IMR-90 (cell line): ENCODE measurements at regions not wholly inside any gene's neighbourhood (a gene's known extent, or its start where the extent isn't known, plus 50 kb on each side); places are given as distances from the start of the nearest gene placed in this dataset.

ENCODE experiments used
- ATAC-seq: fragments of 200-7000 bp; cut with Tn5 transposase; 2 replicates; pipeline ENCODE4 v1.9.1; 2020; ENCODE audit warnings: low read depth, mild to moderate bottlenecking, moderate library complexity
- BruUV-seq: library from RNA; stranded (reverse); fragments of 400-500 nt; replicated peaks from 2 replicates; lab custom pipeline; 2021; lab: Mats Ljungman, UMichigan
- CTCF ChIA-PET: fragments of 300-600 bp; formaldehyde crosslinking; extraction: SDS; loops from one replicate; lab custom pipeline; 2021; ENCODE audit warnings: antibody characterized with exemption; lab: Yijun Ruan, JAX
- POLR2A ChIA-PET: fragments of 300-600 bp; sonication (Branson Sonifier 250); formaldehyde crosslinking; loops from one replicate; lab custom pipeline; 2022; ENCODE audit warnings: antibody characterized with exemption; ENCODE audit not compliant: unreplicated experiment; lab: Charles Lee
- DNase-seq: peaks from one replicate; pipeline ENCODE4 v3.0.0; 2013
- H2AFZ ChIP-seq: replicated peaks from 2 replicates; pipeline ENCODE3; 2013; ENCODE audit warnings: low read length, mild to moderate bottlenecking; ENCODE audit not compliant: poor library complexity
- H2AK5ac ChIP-seq: 2 replicates; pipeline ENCODE4 v1.6.1; 2013; ENCODE audit warnings: low read depth, low read length, inconsistent platforms
- H2AK9ac ChIP-seq: replicated peaks from 2 replicates; pipeline ENCODE3; 2013; ENCODE audit warnings: mild to moderate bottlenecking, low read depth, low read length, moderate library complexity; ENCODE audit not compliant: poor library complexity
- H2BK120ac ChIP-seq: 2 replicates; pipeline ENCODE4 v1.6.1; 2013; ENCODE audit warnings: low read depth, low read length, inconsistent platforms
- H2BK15ac ChIP-seq: 3 replicates; pipeline ENCODE4 v1.6.1; 2013; ENCODE audit warnings: low read depth, low read length, inconsistent platforms
- H2BK20ac ChIP-seq: 2 replicates; pipeline ENCODE4 v1.6.1; 2013; ENCODE audit warnings: low read depth, mild to moderate bottlenecking, inconsistent platforms, low read length, moderate library complexity
- H2BK5ac ChIP-seq: 2 replicates; pipeline ENCODE4 v1.6.1; 2013; ENCODE audit warnings: mild to moderate bottlenecking, low read depth, low read length, inconsistent platforms; ENCODE audit not compliant: poor library complexity, severe bottlenecking
- H3K14ac ChIP-seq: replicated peaks from 2 replicates; pipeline ENCODE4 v1.6.1; 2013; ENCODE audit warnings: low read depth, low read length, inconsistent platforms
- H3K18ac ChIP-seq: 2 replicates; pipeline ENCODE4 v1.6.1; 2013; ENCODE audit warnings: low read depth, low read length, control low read depth
- H3K23ac ChIP-seq: 2 replicates; pipeline ENCODE4 v1.6.1; 2013; ENCODE audit warnings: low read depth, low read length, inconsistent platforms
- H3K27ac ChIP-seq: 2 replicates; pipeline ENCODE4 v1.5.1; 2013; ENCODE audit warnings: mild to moderate bottlenecking, control low read depth, low read length; ENCODE audit not compliant: insufficient read depth
- H3K27me3 ChIP-seq: 2 replicates; pipeline ENCODE4 v1.6.1; 2013; ENCODE audit warnings: low read length; ENCODE audit not compliant: control insufficient read depth, insufficient read depth
- H3K36me3 ChIP-seq: 2 replicates; pipeline ENCODE4 v1.6.1; 2013; ENCODE audit warnings: low read length, mixed read lengths; ENCODE audit not compliant: control insufficient read depth, insufficient read depth
- H3K4ac ChIP-seq: 2 replicates; pipeline ENCODE4 v1.6.1; 2013; ENCODE audit warnings: low read depth, low read length, inconsistent platforms
- H3K4me1 ChIP-seq: 2 replicates; pipeline ENCODE4 v1.6.1; 2013; ENCODE audit warnings: low read length, mixed read lengths; ENCODE audit not compliant: control insufficient read depth, insufficient read depth
- H3K4me2 ChIP-seq: 2 replicates; pipeline ENCODE4 v1.6.1; 2013; ENCODE audit warnings: low read depth, mild to moderate bottlenecking, control low read depth, low read length, moderate library complexity
- H3K4me3 ChIP-seq: 2 replicates; pipeline ENCODE4 v1.5.1; 2013; ENCODE audit warnings: low read depth, mild to moderate bottlenecking, control low read depth, low read length, moderate library complexity; ENCODE audit not compliant: insufficient read depth
- H3K56ac ChIP-seq: 2 replicates; pipeline ENCODE4 v1.6.1; 2013; ENCODE audit warnings: low read length, inconsistent platforms; ENCODE audit not compliant: insufficient read depth; ENCODE audit errors: extremely low read depth
- H3K79me1 ChIP-seq, 2 experiments: 2 replicates each; pipeline ENCODE4 v1.6.1; 2013; ENCODE audit warnings: low read length in 2 of 2, inconsistent platforms in 1 of 2, low read depth in 1 of 2
- H3K9ac ChIP-seq: 2 replicates; pipeline ENCODE4 v1.6.1; 2013; ENCODE audit warnings: low read depth, low read length, control low read depth
- H3K9me1 ChIP-seq: 2 replicates; pipeline ENCODE4 v1.6.1; 2013; ENCODE audit warnings: low read length, inconsistent platforms; ENCODE audit not compliant: insufficient read depth
- H3K9me3 ChIP-seq: 2 replicates; pipeline ENCODE4 v1.6.1; 2013; ENCODE audit warnings: low read length; ENCODE audit not compliant: control insufficient read depth, insufficient read depth
- H4K20me1 ChIP-seq: 2 replicates; pipeline ENCODE4 v1.6.1; 2013; ENCODE audit warnings: low read length, inconsistent platforms; ENCODE audit not compliant: insufficient read depth
- H4K5ac ChIP-seq: 2 replicates; pipeline ENCODE4 v1.6.1; 2013; ENCODE audit warnings: mild to moderate bottlenecking, low read depth, low read length, control low read depth
- H4K8ac ChIP-seq, 2 experiments: 2 replicates each; pipeline ENCODE4 v1.6.1; 2013; ENCODE audit warnings: low read depth in 2 of 2, low read length in 2 of 2, control low read depth in 1 of 2, inconsistent platforms in 1 of 2
- H4K91ac ChIP-seq: 2 replicates; pipeline ENCODE4 v1.6.1; 2013; ENCODE audit warnings: low read depth, low read length, inconsistent platforms; ENCODE audit not compliant: insufficient read depth
- BHLHE40 ChIP-seq: fragments of 150-350 bp; IDR thresholded peaks from 2 replicates; pipeline ENCODE4 v1.6.1; 2016; ENCODE audit warnings: mild to moderate bottlenecking, low read depth, low read length
- CTCF ChIP-seq: conservative IDR thresholded peaks from 2 replicates; pipeline ENCODE4 v1.5.1; 2012; ENCODE audit warnings: mild to moderate bottlenecking, low read depth, low read length, improper control_type of control experiment
- ELK1 ChIP-seq: fragments of 150-350 bp; IDR thresholded peaks from 2 replicates; pipeline ENCODE4 v1.6.1; 2016; ENCODE audit warnings: low read depth, mild to moderate bottlenecking, low read length, moderate library complexity, borderline replicate concordance
- MAFK ChIP-seq: IDR thresholded peaks from 2 replicates; pipeline ENCODE4 v1.6.1; 2012; ENCODE audit warnings: low read depth, low read length, improper control_type of control experiment
- MAZ ChIP-seq: IDR thresholded peaks from 2 replicates; pipeline ENCODE4 v1.6.1; 2012; ENCODE audit warnings: low read depth, mild to moderate bottlenecking, low read length, improper control_type of control experiment, moderate library complexity, borderline replicate concordance
- MXI1 ChIP-seq: IDR thresholded peaks from 2 replicates; pipeline ENCODE4 v1.6.1; 2012; ENCODE audit warnings: low read depth, mild to moderate bottlenecking, low read length, moderate library complexity, borderline replicate concordance
- NFE2L2 ChIP-seq: fragments of 150-350 bp; IDR thresholded peaks from 2 replicates; pipeline ENCODE4 v1.6.1; 2016; ENCODE audit warnings: low read depth, mild to moderate bottlenecking, low read length
- POLR2A ChIP-seq: IDR thresholded peaks from 2 replicates; pipeline ENCODE4 v1.6.1; 2012; ENCODE audit warnings: mild to moderate bottlenecking, low read depth, low read length
- RAD21 ChIP-seq: IDR thresholded peaks from 2 replicates; pipeline ENCODE4 v1.6.1; 2012; ENCODE audit warnings: low read length, improper control_type of control experiment
- SMC3 ChIP-seq: fragments of 150-350 bp; IDR thresholded peaks from 2 replicates; pipeline ENCODE4 v1.6.1; 2016; ENCODE audit warnings: low read depth, mild to moderate bottlenecking, antibody characterized with exemption, low read length, moderate library complexity
- WGBS, 2 experiments: methylation state at CpG; one replicate each; pipeline versions ENCODE4 v1.1.5 to v1.1.7; 2013; ENCODE audit warnings: missing lambda C conversion rate in 2 of 2; ENCODE audit not compliant: insufficient read length in 1 of 2; ENCODE audit errors: extremely low coverage in 2 of 2; 5-methylcytosine and 5-hydroxymethylcytosine counted together
- dilution Hi-C: fragments of 300-500 bp; cut with HindIII; formaldehyde crosslinking; loops from one replicate; pipeline ENCODE4 v1.14.3; 2018; ENCODE audit warnings: low sequenced_read_pairs; ENCODE audit not compliant: unreplicated experiment
- in situ Hi-C: fragments of 300-500 bp; cut with MboI; formaldehyde crosslinking; loops from 3 replicates; pipeline ENCODE4 v1.14.3; 2019; ENCODE audit warnings: low sequenced_read_pairs, inconsistent platforms, mixed read lengths
- intact Hi-C: fragments of 100-400 bp; cut with micrococcal nuclease; formaldehyde crosslinking; loops from 2 replicates; pipeline ENCODE4 v1.10.0; 2022

GRCh38 chr2:176421297-176422050, 152.2 kb downstream of the MTX2 start:
- in situ Hi-C loops: no loop called here
- peak overlapping the region; percentile 79 for H3K4ac ChIP-seq
- peak overlapping the region; percentile 71; the same call in 1 of the 2 replicates for H3K23ac ChIP-seq
- ATAC-seq (no peak), DNase-seq (peak; percentile 40)
- no peak overlapping the region for H3K9ac ChIP-seq
- H2BK120ac ChIP-seq: peak overlapping the region; percentile 86
- H3K9me3 ChIP-seq: no peaks in the 10 kb centered on the region
- no peak overlapping the region; the same call in 1 of the 2 replicates for H3K4me2 ChIP-seq
- BruUV-seq: no TSS peak
- peaks cover 14% of the 10 kb centered on the region for H3K9me1 ChIP-seq
- peak overlapping the region; percentile 30; the same call in 1 of the 2 replicates for H4K5ac ChIP-seq
- H4K8ac ChIP-seq: peak overlapping the region; percentile 7 to 43; a peak in 2 of 4 replicates
- peak overlapping the region; percentile 53; the same call in 1 of the 2 replicates for H4K91ac ChIP-seq
- peak overlapping the region; percentile 60; the same call in 1 of the 2 replicates for H2AK5ac ChIP-seq
- peak overlapping the region; percentile 33; the same call in 1 of the 2 replicates for H3K27ac ChIP-seq
- peak overlapping the region; percentile 97 for H2BK5ac ChIP-seq
- H3K79me1 ChIP-seq: no peaks in the 10 kb centered on the region
- ChIA-PET POLR2A (no interaction called here), CTCF (interaction anchor here (0.9 to 1.5 kb wide), 2 partner anchors 15 to 34 kb away, joined by 3 to 4 read pairs; no protein-coding TSS in a partner anchor)
- H3K27me3 ChIP-seq: no peaks in the 10 kb centered on the region
- H3K14ac ChIP-seq: peak overlapping the region; percentile 60
- H3K4me1 ChIP-seq: peaks cover 16% of the 10 kb centered on the region
- TF ChIP-seq MAFK (no peak), MAZ (no peak), POLR2A (no peak), ELK1 (no peak), NFE2L2 (no peak), SMC3 (no peak), CTCF (no peak), BHLHE40 (no peak), MXI1 (no peak), RAD21 (no peak)
- no peak overlapping the region for H2AFZ ChIP-seq
- H2AK9ac ChIP-seq: no peak overlapping the region
- no peaks in the 10 kb centered on the region; the same call in 1 of the 2 replicates for H4K20me1 ChIP-seq
- H3K18ac ChIP-seq: peak overlapping the region; percentile 83; the same call in 1 of the 2 replicates
- no peaks in the 10 kb centered on the region for H3K36me3 ChIP-seq
- dilution Hi-C loops: no loop called here
- no peak overlapping the region for H3K4me3 ChIP-seq
- no CpG with 5 or more reads among the region's 5 CpGs for WGBS, 2 experiments
- H3K56ac ChIP-seq: no peak overlapping the region
- intact Hi-C loops: no loop called here
- H2BK15ac ChIP-seq: peak overlapping the region; percentile 88; the same call in 1 of the 3 replicates
- peak overlapping the region; percentile 87 for H2BK20ac ChIP-seq
